Suprapubic skin (tissue), 3 donors: ENCODE measurements at regions not wholly inside any gene's neighbourhood (a gene's known extent, or its start where the extent isn't known, plus 50 kb on each side); places are given as distances from the start of the nearest gene placed in this dataset.

Experiments used
- CTCF ChIP-seq, 2 donors: fragments of 200-600 bp in 1 of 2; fragments of 450-650 bp in 1 of 2; sonication (generic) in 1 of 2; IDR thresholded peaks; one replicate each; pipeline ENCODE4 v1.5.1; 2016 to 2019; ENCODE audit warnings: antibody characterized with exemption in 2 of 2, mild to moderate bottlenecking in 1 of 2, moderate library complexity in 1 of 2
- POLR2A ChIP-seq, 2 donors: fragments of 450-650 bp; IDR thresholded peaks; one replicate each; pipeline ENCODE4 v1.6.1; 2017; ENCODE audit warnings: antibody characterized with exemption in 2 of 2, mild to moderate bottlenecking in 2 of 2, moderate library complexity in 2 of 2

- TF ChIP-seq CTCF (IDR thresholded peaks at IDR 0.05) = no peak
- TF ChIP-seq POLR2A (IDR thresholded peaks at IDR 0.05) = no peak
These were observed 288.6 kb downstream of the AACS start for GRCh38 chr12:125353871-125354270.
